Upper lobe of left lung (tissue), 6 donors: ENCODE measurements at regions not wholly inside any gene's neighbourhood (a gene's known extent, or its start where the extent isn't known, plus 50 kb on each side); places are given as distances from the start of the nearest gene placed in this dataset.

Experiments used
- ATAC-seq, 2 donors: fragments of 200-7000 bp; cut with Tn5 transposase; one replicate each; pipeline ENCODE4 v1.9.1; 2022; ENCODE audit warnings: mild to moderate bottlenecking in 2 of 2, moderate library complexity in 2 of 2; ENCODE audit not compliant: low FRiP score in 2 of 2
- DNase-seq, 2 donors: peaks; one replicate each; pipeline ENCODE4 v3.0.0-alpha.2; 2019 to 2020
- H3K27ac ChIP-seq, 4 donors: fragments of 200-600 bp; sonication (generic); one replicate each; pipeline ENCODE4 v1.5.1; 2016 to 2019
- H3K27me3 ChIP-seq, 4 donors: fragments of 200-600 bp; sonication (generic); one replicate each; pipeline ENCODE4 v1.5.1; 2017 to 2019
- H3K36me3 ChIP-seq, 4 donors: fragments of 200-600 bp; sonication (generic); one replicate each; pipeline ENCODE4 v1.5.1; 2016 to 2019
- H3K4me1 ChIP-seq, 4 donors: fragments of 200-600 bp; sonication (generic); one replicate each; pipeline ENCODE4 v1.5.1; 2018 to 2019
- H3K4me3 ChIP-seq, 4 donors: fragments of 200-600 bp; sonication (generic); one replicate each; pipeline ENCODE4 v1.5.1; 2017 to 2019; ENCODE audit warnings: mild to moderate bottlenecking in 2 of 4, moderate library complexity in 1 of 4
- H3K9me3 ChIP-seq, 4 donors: fragments of 200-600 bp; sonication (generic); one replicate each; pipeline ENCODE4 v1.5.1; 2018 to 2019
- CTCF ChIP-seq, 6 experiments: fragments of 450-650 bp in 4 of 6; fragments of 200-600 bp in 2 of 6; sonication (generic) in 2 of 6; IDR thresholded peaks; one replicate each; pipeline ENCODE4 v1.5.1; 2016 to 2019; ENCODE audit warnings: antibody characterized with exemption in 6 of 6
- EP300 ChIP-seq, 4 donors: sonication (generic); formaldehyde crosslinking; IDR thresholded peaks; one replicate each; pipeline ENCODE4 v1.5.1; 2017; ENCODE audit warnings: antibody characterized with exemption in 4 of 4, control low read depth in 2 of 4
- POLR2A ChIP-seq, 4 donors: fragments of 450-650 bp; IDR thresholded peaks; one replicate each; pipeline ENCODE4 v1.5.1; 2016 to 2017; ENCODE audit warnings: antibody characterized with exemption in 4 of 4, mild to moderate bottlenecking in 2 of 4
- POLR2AphosphoS5 ChIP-seq, 2 donors: sonication (generic); formaldehyde crosslinking; IDR thresholded peaks; one replicate each; pipeline ENCODE4 v1.5.1; 2017; ENCODE audit warnings: antibody characterized with exemption in 2 of 2
- WGBS, 2 donors: methylation state at CpG; one replicate each; pipeline ENCODE4 v1.1.5; 2017 to 2018; 5-methylcytosine and 5-hydroxymethylcytosine counted together
- donor health status: DM: no; HTN: no; CAD: no; lungs with moderate emphysema.
- donor health status: DM: no; HTN: yes; CAD: no; lungs with severe emphysema.

GRCh38 chr14:53836551-53836950 lies 120.1 kb downstream of the BMP4 start:
- Histone ChIP-seq H3K4me3 (no peak overlapping the region), H3K9me3 (peaks cover 0 to 12% (median 3%) of the 10 kb centered on the region in 4 donors), H3K4me1 (no peaks in the 10 kb centered on the region), H3K27me3 (no peaks in the 10 kb centered on the region), H3K27ac (no peak overlapping the region), H3K36me3 (no peaks in the 10 kb centered on the region)
- ATAC-seq, result no peak
- 96 to 100% methylated on average over 2 of the region's 2 CpGs for WGBS, 2 donors
- no peak for DNase-seq
- no peak for TF ChIP-seq CTCF (IDR thresholded peaks at IDR 0.05)
- no peak for TF ChIP-seq POLR2A (IDR thresholded peaks at IDR 0.05)
- no peak for TF ChIP-seq EP300 (IDR thresholded peaks at IDR 0.05)
- TF ChIP-seq POLR2AphosphoS5 (IDR thresholded peaks at IDR 0.05), result no peak

DNA sequence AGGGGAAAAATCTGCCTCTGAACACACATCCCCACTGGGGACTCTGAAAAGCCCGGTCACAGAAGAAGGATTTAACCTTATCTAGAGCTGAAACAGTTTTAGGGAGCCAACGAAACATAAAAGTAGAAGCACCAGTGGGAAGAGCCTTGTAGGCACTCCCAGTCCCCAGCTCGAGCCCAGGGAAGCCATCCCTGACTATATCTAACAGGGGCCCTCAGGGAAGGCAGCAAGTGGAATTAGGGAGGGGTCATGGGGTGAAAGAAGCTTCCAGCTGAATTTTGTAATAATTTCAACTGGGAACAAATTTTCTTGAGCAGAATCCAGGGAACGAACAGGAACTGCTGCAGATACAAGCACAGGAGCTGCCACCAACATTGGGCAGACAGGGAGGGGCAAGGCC lies 127.8 kb downstream of the BMP4 start:
- no peak for TF ChIP-seq EP300 (IDR thresholded peaks at IDR 0.05)
- no peak for TF ChIP-seq CTCF (IDR thresholded peaks at IDR 0.05)
- TF ChIP-seq POLR2AphosphoS5 (IDR thresholded peaks at IDR 0.05), result no peak
- no peak for TF ChIP-seq POLR2A (IDR thresholded peaks at IDR 0.05)
- Histone ChIP-seq H3K4me3 (no peak overlapping the region), H3K36me3 (no peaks in the 10 kb centered on the region), H3K4me1 (no peaks in the 10 kb centered on the region), H3K27me3 (no peaks in the 10 kb centered on the region), H3K27ac (no peak overlapping the region), H3K9me3 (peaks cover 0 to 4% (median 0%) of the 10 kb centered on the region in 4 donors)
- WGBS, 2 donors, result 62 to 69% methylated on average over 4 of the region's 4 CpGs
- DNase-seq (no peak), ATAC-seq (no peak)

GRCh38 chr14:53824061-53824460 lies 132.6 kb downstream of the BMP4 start:
- Histone ChIP-seq H3K36me3 (no peaks in the 10 kb centered on the region), H3K9me3 (no peaks in the 10 kb centered on the region), H3K27me3 (no peaks in the 10 kb centered on the region), H3K4me3 (no peak overlapping the region), H3K27ac (no peak overlapping the region), H3K4me1 (no peaks in the 10 kb centered on the region)
- TF ChIP-seq POLR2A (IDR thresholded peaks at IDR 0.05) (no peak), CTCF (IDR thresholded peaks at IDR 0.05) (no peak), EP300 (IDR thresholded peaks at IDR 0.05) (no peak), POLR2AphosphoS5 (IDR thresholded peaks at IDR 0.05) (no peak)
- DNase-seq (no peak), ATAC-seq (no peak)
- WGBS, 2 donors, result 91 to 100% methylated on average over 1 of the region's 1 CpG

DNA sequence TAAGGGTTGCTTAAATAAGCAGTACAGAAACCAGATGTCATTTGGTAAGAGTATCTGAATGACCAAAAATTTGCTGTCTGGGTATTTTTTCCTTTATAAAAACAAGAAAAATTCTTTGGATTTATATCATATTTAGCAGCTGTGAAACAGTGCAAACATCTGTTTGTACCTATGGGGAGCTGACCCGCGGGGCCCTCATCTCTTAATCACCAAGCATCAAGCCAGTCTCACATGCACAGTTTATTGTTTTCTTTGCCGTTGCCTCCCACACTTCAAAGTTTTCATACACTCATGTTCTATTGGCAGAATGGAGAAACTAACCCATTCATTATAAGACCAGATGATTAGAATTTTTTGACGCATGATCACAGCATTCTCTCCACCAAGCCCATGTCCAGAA lies 142.2 kb downstream of the BMP4 start:
- no peak overlapping the region for H3K4me3 ChIP-seq
- 65 to 75% methylated on average over 4 of the region's 4 CpGs for WGBS, 2 donors

More for the DNA sequence above, 142.2 kb downstream of the BMP4 start:
- H3K4me1 ChIP-seq, result no peaks in the 10 kb centered on the region
- H3K27me3 ChIP-seq, result no peaks in the 10 kb centered on the region
- ATAC-seq (peak in 1 of 2 donors; percentile 72), DNase-seq (no peak)
- H3K36me3 ChIP-seq, result no peaks in the 10 kb centered on the region
- TF ChIP-seq CTCF (IDR thresholded peaks at IDR 0.05) (no peak), POLR2A (IDR thresholded peaks at IDR 0.05) (no peak), POLR2AphosphoS5 (IDR thresholded peaks at IDR 0.05) (no peak), EP300 (IDR thresholded peaks at IDR 0.05) (no peak)
- no peak overlapping the region for H3K27ac ChIP-seq
- no peaks in the 10 kb centered on the region for H3K9me3 ChIP-seq
